GM19467 (cell line): ENCODE measurements at regions not wholly inside any gene's neighbourhood (a gene's known extent, or its start where the extent isn't known, plus 50 kb on each side); places are given as distances from the start of the nearest gene placed in this dataset.

Experiments
- ATAC-seq: cut with Tn5 transposase; IDR thresholded peaks from one replicate; pipeline ENCODE4 v1.9.1; 2021; ENCODE audit warnings: mild to moderate bottlenecking, moderate library complexity; ENCODE audit not compliant: unreplicated experiment

DNA sequence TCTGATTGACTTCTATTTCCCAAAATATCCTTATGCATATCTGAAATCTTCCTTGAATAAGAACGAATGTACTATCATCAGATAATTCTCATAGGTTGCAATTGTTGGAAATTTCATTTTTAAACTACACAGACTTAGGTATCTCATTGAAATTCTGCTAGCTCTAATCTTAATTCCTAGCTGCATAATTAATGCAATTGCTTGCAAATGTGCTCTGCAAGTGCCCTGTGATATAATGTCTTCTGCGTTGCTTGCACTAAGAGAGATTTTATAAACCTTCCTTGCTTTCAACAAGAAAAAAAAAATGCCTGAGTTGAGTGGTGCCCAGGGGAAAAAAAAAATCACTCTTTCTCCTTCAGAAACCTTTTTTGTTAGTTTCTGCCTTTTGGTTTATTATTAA, 354.9 kb downstream of the TFAP2A start:
- ATAC-seq = no peak

DNA sequence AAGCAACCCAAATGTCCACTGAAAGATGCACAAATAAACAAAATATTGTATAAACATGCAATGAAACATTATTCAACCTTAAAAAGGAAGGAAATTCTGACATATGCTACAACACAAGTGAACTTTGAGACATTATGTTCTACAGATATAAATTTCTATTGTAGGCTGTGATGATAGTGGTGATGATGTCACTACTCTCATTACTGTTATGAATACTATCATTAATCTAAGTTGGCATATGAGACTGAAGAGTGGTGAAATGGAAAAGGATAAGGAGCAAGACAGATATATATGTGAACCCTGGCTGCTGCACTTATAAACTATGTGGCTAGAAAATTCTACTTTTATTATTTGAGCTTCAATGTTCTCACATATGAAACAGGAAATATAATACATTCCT, 360.2 kb downstream of the TFAP2A start:
- no peak for ATAC-seq

DNA sequence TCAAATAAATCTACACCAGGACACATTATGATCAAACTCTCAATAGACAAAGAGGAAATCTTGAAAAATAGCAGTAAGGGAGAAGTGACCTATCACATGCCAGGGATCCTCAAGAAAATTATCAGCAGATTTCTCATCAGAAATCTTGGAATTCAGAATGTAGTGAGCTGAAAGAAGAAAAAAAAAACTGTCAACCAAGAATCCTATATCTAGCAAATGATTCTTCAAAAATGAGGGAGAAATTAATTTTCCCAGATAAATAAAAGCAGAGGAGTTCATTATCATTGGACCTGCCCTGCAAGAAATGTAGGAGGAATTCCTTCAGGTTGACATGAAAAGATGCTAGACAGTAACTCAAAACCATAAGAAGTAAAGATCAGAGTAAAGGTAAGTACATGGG, 363.6 kb downstream of the TFAP2A start:
- no peak for ATAC-seq

DNA sequence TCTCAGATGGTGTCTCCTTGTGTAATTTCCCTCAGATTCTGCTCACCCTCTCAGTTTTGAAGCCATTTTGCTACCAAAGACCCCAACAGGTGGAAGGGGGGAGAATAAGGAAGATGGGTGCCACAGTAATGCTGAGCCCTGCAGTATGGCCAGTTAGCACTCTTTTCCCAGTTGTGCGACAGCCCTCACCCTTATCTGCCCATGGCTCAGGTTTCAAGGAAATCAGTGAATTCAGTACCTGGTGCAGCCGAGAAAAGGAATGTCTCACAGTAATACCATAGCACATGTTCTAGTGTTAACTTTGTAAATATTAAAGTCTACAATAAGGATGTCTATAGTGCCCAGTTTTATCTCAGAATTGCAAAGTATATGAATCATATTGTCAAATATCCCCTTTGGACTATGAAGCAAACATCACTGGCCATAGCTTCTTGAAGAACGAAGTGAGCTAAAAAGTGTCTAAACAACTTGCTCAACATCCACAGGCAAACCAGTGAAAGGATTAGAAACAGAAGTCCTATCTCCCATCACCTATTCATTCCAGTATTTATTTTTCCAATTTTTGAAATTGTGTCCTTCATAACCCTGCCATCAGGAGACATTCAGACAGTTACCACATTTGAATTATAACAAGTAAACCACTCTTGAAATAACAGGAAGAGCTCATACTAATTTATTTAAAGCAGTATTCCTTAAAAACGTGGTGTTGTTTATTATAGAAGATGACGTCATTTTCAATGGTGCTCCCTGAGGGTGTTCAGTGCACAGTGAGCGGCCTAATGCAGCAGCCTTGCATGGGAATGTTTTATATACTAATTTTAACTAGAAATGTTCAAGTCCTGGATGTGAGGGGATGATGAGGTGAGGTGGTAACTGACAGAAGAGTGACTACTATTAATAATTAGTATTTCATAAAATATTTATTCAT, 366.2 kb downstream of the TFAP2A start:
- ATAC-seq = no peak

DNA sequence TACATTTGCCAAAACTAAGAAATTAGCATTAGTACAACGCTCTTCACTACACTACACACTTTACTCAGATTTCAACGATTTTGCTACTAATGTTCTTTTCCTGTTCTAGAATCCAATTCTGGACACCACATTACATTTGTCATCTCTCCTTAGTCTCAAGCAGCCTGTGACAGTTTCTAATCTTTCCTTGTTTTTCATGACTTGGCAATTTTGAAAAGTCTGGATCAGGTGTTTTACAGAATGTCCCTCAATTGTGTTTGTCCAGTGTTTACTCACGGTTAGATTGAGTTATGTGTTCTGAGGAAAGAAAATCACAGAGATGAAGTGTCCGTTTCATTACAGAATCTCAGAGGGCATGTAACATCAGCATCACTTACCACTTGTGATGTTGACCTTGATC, 372.6 kb downstream of the TFAP2A start:
- no peak for ATAC-seq

DNA sequence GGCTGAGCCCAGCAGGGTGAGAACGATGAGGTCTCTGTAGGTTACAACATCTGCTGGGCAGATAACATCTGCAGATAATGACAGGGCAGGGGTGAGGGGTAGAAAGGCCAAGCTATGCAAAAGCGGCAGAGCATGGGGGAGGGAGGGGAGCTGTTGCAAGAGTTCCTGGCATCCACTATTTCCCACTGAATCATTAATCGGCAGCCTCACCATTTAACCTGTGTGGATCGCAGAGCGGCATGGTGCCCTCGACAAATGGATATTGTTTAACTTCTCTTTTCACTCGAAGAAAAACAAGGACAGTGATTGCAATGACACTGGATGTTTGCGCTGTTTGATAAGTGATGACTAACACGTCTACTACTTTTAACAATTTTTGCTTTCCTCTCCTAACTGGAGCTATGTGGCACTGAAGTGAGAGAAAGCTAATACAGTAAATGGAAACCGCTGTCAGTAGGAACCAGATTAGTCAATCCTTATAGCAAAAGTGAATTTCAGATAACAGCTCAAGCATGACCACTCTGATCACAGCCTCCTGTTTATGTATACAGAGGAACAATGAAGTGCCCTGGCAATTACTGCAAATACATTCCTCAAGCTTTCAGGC, 381.5 kb downstream of the TFAP2A start:
- ATAC-seq = no peak

DNA sequence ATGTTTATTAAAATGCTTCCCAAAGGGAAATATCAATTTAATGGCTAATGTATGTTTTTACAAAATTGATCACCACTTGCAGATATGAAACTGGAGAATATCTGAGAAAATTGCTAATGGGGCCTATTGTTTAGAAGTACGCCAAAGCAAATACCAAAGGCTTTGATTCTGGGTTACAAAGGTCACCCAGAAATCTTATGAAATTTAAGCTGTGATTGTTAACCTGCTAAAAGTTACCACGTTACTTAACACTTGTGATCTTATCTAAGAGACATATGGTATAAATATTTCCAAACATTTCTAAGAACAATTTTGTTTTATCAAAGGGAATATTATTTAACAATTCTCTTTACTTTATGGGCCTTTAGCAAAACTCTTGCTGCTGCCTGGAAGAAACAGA, 383.3 kb downstream of the TFAP2A start:
- no peak for ATAC-seq

DNA sequence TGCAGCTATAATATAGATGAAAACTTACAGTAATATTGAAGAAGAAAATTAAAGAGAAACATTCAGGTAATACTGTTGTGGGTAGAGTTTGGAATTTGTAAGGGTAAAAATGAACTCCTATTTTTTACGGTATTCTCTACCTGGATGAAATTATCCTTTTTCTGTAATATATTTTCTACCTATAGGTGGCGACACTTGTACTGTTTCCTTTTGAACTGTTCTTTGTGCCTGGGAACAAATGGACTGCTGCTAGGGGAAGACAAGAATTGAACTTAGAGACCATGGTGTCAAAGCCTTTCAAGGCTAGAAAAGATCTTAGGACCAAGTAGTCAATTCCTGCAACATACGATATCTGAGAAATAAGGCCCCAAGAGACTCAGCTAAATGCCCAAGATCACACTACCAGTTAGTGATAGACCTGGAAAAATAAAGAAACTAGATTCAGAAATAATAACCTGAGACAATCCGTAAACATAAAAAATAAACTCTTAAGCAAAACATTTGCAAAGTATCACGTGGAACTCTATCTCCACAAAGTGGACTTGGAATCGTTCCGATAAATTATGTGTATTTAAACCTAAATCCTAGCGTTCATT, 383.8 kb downstream of the TFAP2A start:
- no peak for ATAC-seq

DNA sequence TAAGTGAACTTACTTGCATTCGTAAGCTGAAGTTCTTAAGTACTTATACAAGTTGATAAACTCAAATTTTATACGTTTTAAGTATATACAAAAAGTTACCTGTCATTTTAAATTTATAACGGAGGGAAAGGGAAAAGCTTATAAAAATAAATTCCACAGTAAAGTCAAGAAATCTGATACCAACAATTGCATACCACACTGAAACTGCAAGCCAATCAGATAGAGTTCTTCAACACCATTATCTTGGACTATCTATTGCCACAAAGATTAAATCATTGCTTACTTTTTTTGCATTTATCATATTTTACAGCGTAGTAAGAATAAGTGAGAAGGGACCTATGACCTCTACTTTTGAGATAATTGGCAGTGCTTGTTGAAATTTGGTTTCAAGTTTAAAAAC, 386.7 kb downstream of the TFAP2A start:
- no peak for ATAC-seq

DNA sequence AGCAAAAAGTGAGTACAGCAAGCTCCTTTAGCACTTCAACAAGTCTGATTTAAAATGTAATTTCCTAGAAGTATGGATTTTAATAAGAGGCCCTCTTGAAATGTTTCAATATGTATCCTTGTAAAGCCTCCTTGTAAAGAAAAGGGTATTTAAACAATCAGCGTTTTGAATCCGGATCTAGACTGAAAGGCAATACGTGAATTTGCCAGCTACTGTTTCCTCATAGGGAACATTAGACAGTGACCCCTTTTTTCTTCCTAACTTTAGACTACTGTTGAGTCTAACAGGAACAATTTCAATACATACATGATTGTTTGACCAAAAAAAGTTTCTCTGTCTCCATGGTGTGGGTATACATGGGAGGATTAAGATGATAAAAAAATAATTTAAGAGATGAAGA, 395.0 kb downstream of the TFAP2A start:
- ATAC-seq = no peak

DNA sequence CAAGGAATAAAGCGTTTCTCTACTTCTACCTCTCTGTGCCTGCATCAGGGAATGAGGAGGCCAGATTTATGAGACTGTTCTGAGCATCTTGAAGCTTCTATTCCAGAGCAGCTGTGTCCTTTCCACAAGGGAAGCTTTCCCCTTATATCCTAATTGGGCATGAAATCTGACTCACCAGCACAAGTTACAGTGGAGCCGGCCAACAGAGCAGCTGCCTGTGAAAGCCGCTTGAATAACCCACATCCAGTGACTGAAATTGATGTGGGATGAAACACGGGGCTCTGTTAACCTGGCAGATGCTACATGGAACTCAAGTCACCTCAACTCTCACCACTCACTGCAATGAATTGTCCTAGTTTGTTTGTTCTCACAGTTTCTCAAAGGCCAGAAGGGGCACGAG, 400.3 kb downstream of the TFAP2A start:
- ATAC-seq = no peak

DNA sequence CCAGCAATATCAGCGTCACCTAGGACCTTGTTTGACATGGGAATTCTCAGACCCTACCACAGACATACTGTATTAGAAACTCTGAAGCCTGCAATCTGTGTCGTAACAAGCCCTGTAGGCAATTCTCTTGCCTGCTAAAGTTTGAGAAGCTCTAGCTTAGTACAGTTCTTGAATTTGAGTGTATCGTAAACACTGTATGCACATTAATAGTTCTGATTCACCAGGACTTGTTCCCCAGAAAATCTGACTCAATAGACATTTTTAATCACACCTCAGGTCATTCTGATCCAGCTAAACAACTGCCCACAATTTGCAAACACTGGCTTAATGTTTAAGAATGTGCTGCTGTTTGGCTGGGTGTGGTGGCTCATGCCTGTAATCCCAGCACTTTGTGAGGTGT, 414.3 kb downstream of the TFAP2A start:
- no peak for ATAC-seq

DNA sequence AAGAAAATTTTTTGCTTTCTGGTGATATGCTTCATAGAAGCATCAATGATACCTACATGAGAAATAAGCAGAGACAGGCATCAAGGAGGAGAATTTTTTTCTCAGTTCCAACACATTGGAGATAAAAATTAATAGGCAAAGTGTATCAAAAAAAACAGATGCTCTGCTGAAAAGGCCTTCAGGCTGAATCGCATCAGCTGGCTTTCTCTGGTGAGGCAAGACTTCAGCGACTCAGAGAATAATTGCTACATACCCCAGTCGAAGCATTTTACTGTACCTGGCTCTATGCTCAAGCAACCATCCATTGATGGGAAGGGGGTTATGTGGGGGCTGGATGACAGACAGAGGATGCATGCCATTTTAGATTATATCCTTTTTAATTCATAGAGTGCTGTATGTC, 415.1 kb downstream of the TFAP2A start:
- no peak for ATAC-seq

DNA sequence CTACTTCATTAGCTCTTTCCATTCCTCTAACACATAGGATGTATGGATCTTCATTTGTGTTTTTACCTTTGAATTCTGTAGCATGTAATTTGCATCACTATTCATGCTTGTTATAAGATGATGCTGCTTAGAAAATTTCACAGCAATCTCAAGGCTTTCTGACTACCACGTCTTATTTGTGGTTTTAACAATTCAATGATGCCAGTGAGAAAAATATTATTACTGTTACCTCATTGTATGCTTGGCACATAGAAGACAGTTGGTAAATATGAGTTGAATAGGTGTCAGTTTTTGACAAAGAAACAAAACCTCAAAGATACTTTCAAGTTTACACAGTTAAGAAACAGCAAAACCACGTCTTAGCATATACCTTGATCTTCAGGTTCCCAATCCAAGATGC, 428.6 kb downstream of the TFAP2A start:
- no peak for ATAC-seq

DNA sequence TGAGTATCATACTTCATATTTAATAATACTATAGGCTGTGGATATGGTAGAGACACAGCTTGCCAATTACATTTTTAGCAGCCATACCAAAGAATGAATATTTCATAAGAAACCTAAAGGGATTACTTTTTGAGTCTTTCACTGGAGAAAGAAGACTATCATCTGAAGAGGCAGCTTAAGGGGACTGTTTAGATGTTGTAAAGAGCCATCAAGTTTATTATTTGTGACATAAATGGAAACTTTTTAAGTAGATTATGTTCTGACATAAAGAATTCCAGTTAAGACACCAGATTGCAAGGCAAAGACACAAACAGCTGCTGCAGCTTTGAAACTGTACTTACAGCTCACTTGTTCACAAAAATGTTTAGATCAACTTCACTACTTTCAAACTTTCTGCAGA, 429.4 kb downstream of the TFAP2A start:
- no peak for ATAC-seq

DNA sequence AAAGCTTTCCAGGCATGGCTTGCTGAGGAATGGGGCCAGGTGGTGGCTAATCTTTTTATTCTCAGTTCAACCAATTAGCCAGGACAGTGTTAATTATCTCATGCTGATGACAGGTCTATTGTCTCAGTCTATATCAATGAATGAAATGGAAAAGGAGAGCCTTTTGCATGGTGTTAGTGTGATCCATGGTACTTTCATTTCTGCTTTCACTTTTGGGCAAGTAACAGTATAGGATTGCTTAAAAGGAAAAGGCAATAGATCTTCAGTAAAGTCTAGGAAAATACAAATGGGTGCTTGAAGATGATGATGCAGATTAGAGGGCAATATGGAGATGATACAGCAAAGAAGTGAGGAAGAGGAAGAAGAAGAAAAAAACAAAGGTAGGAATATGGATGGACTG, 430.3 kb downstream of the TFAP2A start:
- ATAC-seq = no peak

DNA sequence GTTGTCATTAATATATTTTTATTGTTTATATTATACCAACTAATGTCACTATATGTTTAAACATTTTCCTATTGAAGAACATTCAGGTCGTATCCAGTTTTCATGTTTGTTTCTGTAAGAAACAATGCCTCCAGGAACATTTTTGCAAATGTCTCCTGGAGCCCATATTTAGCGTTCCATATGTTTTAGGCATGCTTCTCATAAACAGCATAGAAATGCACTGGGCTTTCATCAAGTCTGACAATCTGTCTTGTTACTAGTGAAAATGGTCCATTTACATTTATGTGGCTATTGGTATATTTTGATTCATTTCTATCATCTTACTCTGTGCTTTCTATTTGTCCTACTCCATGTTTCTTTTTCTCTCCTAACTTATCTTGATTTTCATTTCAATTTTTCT, 431.7 kb downstream of the TFAP2A start:
- no peak for ATAC-seq

DNA sequence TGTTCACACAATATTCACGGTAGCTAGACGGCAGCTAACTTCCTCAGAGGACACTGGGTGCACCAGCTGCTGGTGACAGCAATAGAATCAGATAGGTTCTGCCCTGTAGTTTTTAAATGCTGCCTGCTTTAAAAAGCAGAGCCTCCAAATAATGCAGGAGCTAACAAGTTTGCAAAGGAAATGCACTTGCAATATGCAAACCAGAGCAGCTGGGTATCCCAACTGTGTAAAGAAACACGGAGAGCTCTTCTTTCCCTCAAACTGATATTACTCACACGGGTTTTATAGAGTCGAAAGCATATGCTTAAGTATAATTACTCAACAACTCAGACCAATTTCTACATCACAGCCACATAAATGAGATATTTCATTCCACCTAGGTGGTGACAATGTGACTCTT, 432.7 kb downstream of the TFAP2A start:
- no peak for ATAC-seq

DNA sequence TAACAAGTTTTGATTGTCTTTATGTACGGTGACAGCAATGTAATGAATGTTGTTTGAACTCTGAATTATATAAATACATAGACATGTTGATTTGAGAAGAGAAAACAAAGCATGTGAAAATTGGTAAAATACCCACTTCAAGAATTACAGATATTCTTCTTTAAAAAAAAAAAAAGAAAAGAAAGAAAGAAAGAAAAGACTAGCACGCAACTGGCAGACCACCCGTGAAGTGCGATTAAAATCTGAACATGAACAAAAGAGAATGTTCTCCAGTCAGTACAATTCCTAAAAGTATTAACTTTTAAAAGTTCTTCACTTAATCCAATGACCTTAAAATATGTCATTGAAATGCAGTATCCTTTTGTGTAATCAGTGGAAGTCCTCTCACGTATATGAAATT, 434.9 kb downstream of the TFAP2A start:
- no peak for ATAC-seq

DNA sequence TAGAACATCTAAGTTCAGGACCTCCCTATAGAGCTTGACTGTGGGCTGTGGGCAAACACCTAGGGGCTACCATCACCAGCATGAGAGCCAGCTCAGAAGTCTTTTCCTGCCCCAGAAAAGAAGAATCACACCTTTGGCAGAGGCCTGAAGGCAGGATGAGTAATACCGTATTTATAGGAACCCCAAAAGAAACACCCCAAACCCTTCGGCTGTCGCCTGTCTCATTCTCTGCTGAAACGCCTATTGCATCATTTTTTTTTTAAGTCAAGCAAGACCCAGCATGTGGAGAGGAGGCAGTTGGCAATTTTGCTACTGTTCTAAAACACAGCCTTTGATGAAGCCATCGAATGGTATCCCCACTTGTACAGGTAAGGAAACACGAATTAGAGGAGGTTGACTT, 436.4 kb downstream of the TFAP2A start:
- ATAC-seq = no peak

DNA sequence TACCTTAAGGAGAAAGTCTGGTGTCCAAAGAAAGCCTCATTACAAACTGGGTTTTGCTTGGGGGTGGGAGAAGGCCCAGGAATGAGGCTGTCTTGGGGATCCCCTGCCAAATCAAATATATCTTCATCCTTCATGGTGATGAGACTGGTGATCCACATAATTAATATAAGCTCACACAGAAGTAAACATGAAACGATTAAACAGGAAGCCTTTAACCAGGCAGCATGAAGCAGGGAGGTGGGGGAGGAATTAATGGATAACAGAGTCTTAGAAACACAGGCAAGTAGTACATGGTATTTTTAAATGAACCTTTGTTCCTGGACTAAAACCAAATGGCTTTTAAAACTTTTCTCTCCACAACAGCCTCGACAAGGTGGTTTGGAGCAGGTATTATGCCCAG, 437.5 kb downstream of the TFAP2A start:
- ATAC-seq = no peak

DNA sequence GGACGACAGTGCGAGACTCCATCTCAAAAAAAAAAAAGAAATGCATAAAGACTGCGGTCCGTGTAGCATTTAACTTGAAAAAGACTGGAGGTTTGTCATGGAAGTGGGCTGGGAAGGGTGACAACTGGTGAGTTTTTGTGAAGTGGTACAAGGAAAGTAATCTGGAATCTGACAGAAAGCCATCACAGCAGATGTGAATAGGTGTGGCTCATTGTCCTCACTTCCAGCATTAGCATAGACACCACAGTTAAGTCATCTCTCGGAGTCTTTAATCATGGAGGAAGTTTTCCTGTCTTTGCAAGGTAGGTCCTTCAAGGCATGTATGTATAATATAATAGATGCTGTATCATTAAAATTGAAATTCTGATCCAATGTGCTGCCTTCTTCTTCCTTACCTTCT, 453.2 kb downstream of the TFAP2A start:
- ATAC-seq = no peak
